Stimulated activated CD8-positive, alpha-beta memory T cell treated with anti-CD3 and anti-CD28 coated beads, Interleukin-4, amount 100 ng/mL, for 4 hours (primary cell): ENCODE measurements at regions not wholly inside any gene's neighbourhood (a gene's known extent, or its start where the extent isn't known, plus 50 kb on each side); places are given as distances from the start of the nearest gene placed in this dataset.
A peak's percentile ranks its signal among the peaks of the same experiment; 100 is the strongest.

Source experiments
- DNase-seq, 2 donors: peaks; one replicate each; pipeline ENCODE4 v3.0.0-alpha.2; 2020; ENCODE audit warnings: low read depth in 2 of 2, low spot score in 1 of 2

DNA sequence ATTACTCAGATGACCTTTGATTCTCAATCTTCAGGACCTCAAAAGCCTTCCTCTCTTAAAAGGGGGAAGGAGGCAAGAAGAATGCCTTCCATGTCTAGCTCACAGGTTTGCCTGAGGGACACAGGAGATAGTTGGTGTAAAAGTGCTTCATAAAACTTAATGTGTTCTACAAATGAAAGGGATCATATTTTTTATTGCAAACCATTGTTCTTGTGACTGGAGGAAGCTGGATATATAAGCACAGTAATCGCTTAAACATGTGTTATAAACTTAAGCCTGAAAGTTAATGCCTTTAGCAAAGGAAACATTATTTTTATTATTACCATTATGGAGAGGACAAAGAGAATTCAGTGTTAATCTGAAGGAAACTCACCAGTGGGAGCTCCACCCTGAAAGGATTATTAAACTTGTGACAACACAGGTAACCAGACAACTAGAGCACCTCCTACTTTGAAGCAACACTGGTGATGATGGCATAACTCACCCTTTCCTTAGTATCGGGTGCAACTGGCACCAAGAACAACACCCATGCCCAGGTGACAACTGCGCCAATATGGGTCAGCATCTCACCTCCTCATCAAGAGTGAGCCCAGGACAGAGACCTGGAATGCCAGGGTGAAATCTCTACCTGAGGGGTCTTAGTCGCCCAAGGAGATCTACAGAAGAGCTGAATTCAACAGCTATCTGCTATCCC, 288.7 kb upstream of the PRDM1 start:
- no peak for DNase-seq

DNA sequence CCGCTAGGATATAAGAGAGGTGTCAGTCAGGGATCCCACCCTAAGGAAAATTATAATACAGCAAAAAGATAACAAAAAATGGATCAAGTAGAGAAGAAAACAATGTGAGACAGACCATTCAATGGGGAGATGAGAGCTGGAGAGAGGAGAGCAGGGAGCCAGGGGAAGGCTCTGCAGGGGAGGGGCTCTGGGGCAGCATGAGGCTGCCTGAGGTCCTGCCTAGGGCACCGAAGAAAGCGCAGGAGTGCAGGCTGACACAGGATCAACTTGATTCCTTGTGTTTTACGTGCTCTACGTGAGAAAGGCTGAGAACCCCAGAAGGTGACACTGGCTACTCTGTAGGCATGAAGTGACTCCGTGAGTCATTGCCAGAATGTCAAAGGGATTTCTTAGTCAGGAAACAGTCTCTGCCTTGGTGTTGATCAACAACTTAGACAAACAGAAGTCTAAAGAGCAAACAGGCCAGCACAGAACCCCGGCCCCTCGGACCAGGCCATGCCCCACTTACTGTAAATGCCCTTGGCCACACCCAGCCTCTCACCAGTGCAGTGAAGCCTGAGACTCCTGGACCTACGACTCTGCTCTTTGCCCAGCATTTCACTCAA, 290.1 kb upstream of the PRDM1 start:
- no peak for DNase-seq

DNA sequence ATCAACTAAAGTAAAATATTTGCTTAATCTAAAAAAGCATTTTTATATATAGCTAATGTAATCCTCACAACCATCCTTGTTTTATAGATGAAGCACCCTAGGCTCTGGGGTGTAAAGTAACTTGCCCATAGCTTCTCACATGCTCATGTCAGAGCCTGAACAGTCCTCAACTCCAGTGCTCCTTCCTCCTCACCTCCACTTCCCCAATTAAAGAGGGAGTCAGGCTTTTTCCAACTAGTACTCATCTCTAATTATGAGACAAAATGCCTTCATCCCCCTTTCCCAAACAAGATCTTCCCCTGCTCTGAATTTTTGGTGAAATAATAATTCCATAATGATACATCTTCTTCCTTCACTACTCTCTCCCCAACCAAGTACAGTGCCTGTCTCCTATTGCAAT, 290.8 kb upstream of the PRDM1 start:
- no peak for DNase-seq

DNA sequence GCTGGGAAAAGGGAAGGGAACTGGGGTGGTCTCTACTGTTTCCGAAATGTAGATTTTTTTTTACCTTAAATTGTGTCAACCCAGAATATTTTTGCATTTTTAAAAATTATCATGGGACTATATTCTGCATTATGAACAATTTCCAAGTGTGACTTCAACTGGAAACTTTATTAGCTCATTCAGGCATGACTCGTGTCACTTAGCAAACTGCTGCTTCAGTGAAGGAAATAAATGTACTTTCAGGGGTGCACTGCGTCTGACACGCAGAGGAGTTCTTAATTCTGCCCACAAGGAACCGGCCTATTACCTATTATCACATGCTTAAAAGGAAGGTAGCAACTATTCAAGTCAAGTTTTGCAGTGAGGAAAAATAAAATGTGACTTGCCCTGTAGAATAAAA, 291.3 kb upstream of the PRDM1 start:
- no peak for DNase-seq

DNA sequence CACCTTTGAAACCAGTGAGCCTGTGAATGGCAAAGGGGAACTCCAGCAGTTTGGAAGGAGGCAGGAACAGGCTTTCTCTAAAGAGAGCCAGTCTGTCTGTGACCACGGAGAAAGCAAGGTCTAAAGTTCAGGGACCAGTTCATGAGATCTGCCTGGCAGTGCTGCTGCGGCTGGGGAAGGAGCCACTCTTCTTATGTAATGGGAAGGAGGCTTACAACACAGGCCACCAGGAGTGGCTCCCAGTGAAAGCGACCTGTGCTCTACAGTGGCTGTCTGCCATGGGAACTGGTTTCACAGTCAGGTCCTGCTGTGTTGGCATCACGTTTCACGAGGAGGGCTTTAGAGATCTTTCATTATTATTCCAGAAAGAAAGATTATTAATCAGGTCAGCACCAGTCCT, 291.9 kb upstream of the PRDM1 start:
- DNase-seq, result no peak

DNA sequence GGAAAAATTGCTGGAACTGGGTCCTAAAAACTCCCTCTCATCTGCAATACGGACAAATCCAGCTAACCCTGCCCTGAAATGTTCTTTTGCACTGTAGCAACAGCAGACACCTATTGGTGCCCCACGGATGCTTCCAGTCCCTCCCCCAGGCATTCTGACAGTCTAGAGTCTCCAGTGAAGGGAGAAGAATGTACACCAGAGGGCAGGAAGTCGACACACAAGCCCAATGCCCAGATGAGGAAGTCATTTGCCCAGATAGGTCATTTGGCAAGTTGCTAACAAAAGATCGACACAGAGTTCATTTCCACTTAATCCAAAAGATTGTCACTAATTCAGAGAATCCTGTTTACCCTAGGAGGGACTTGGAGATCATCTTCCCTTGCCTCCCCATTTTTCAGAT, 293.0 kb upstream of the PRDM1 start:
- DNase-seq, result no peak

DNA sequence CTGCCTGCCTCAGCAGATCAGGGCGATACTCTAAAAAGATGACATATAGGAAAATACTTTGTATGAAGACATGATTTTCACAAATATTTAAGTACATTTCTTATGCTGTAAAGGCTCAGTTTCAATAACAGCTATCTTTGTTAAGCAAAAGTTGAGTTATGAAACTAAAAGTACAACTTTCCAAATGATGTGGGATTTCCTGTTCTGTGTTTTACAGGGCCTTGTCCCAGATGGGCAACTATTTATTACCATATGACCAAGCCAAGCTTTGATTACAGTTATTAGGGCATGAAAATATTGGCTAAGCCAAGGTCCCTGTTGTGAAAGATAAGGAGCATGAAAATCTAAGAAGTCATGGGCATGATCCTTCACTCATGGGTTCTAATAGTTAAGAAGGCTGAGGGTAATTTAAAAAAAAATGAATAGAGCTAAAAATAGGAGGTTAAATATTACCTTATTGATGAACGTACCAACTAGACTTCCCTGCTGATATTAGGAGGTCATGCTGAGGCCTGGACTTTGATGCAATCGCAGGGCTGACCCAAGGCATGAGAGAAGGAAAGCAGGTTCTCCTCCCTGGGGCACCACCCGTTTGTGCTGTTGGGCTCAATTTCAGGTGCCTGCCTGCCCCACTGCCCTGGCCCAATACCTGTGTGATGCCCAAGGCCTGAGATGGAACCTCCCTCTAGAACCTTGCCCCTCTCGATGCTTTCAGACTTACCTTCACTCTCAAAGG, 294.4 kb upstream of the PRDM1 start:
- DNase-seq, result no peak

DNA sequence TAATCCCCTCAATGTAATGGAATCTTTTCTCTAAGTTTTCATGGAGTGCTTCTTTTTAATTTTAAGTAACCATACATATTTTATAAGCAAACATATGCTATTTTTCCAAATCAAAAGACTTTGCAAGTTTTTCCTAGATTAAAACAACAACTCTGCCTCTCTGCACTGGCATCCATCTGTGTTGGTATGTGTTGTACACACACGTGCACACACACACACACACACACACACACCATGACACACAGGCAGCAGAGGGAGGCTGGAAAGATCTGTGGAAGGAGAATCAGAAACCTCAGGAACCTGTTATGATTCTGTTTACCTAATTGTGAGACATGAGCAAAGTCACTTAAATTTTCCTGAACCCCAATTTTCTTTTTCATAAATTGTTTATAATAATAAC, 295.0 kb upstream of the PRDM1 start:
- no peak for DNase-seq

DNA sequence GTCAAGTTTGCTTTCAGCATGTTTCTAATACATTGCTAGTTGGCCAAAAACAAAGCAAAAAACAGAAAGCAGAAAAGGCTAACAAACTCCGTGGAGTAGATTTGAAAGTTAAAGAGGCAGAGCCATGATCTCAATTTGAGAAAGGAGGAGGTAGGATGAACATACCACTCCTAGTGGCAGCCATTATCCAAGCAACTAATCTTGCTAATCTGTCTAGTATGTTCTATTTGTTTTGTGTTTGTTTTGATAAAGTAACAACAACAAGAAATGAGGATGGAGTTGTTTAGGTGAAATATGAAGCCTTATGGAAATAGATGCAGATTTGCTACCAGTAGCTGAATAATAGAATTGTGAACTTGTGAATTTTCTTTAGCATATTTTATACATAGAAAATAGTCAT, 295.5 kb upstream of the PRDM1 start:
- DNase-seq, result no peak

DNA sequence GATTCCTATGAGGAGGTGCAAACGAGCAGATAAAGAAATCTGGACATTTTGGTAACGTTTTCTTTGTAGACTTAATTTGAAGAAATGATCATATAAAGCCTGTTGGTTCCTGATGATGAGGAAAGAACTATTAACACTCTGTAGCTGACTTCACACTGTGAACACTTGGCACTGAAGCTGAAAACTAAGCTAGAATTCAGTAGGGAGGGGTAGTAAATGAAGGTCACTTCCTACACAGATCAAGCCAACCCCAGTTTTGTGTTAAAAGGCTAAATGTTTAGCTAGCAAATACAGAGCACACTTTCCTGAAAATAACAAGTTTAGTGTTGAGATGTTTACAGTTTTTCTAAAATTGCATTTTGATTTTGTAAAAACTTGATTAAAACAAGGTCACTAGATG, 296.2 kb upstream of the PRDM1 start:
- no peak for DNase-seq

DNA sequence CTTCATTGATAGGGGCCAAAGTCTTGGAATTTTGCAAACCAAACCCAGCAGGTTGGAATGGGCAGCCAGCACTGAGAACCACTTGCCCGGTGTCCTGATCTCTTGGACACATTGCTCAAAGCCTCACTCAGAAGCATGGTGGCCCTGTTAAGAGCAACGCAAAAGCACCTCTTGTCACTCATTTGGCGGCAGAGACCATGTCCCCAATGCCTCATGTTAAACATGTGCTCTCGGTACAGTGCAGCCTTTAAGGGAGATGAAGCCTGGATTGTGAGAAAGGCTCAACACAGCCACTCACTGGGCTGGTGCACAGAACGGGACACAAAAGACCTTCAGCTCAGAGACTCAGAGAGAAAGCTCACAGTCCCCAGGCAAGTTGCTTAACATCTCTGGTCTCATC, 298.4 kb upstream of the PRDM1 start:
- no peak for DNase-seq

DNA sequence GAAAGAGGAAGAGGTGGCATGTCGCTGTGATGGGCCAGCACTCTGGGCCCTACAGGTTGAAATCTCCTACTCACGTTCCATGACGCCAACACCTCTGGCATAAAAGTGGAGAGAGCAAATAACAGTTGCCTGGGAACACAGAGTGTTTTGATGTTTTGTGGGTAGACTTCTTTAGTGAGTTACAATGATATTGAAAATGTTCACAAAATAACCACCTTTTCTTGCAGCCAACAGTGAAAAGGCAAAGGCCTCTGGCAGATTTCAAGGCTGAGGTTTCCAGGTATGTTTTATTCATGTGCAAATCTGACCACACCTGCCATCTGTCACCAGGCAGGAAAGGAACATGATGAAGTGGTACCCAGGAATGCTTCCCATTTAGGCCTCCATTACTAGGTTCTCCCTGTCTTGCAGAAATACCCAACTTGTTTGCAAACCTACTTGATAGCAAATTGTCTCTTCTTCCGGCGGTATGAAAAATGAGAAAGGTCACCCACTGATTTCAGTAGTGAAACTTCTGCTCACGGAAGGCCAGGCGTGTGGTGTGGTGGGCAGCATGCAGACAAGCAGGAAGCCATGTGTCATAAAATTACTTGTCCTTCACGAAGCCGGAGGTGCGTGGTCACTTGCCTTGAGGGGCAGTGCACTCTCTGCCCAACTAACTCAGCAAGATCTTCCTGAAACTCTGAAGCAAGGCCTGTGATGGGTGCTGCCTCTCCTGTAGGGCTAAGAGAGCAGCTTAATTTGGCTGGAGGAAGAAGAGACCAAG, 299.1 kb upstream of the PRDM1 start:
- DNase-seq, result no peak

DNA sequence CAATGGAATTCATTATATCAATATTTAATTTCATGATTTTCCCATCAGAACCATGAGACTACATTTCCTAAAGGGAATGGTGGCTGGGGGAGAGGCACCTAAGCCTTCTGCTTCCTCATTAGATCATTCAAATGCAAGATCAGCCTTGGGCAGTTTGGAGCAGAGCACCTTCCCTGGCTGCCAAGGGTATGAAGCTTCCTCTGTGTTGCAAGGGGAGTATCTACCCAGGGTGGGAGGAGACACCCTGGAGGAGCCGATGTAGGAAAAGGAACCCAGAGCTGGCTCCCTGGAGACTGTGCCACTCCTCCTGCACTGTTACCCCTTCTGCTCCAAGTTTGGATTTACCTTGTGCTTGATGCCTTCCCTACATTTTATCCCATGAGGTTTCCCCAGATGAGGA, 299.7 kb upstream of the PRDM1 start:
- DNase-seq, result no peak

DNA sequence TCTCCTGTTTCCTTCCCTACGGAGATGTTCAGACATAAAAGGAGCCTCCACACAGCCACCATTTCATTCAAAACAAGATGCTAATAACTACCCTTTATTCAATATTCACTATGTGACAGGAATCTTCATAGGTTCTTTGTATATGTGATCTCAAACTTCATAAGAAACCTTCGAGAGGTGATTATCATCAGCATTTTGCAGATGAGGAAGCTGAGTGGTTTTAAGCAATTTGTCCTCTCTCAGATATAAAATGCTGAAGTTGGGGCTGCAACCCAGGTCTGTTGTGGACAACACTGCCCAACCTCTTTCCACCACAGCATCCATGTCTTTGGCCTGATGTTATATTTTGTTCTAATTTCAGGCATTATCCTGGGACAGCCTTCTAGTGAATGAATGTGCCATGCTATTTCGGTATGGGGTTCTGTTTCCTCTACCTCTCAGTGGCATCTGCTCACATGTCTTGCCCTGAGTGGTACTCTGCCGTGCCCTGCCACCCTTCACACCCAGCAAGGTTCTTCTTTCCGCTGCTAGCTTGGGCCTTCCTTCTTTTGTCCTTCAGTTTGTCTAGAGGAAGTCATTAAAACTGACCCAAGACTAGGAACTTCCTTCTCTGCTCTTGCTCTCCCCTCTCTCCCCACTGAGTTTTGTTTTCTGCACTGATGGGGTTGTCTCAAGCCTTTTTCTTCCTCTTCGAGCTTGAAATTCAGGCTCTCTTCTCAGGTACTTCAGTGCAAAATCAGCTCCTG, 300.9 kb upstream of the PRDM1 start:
- DNase-seq, result no peak

DNA sequence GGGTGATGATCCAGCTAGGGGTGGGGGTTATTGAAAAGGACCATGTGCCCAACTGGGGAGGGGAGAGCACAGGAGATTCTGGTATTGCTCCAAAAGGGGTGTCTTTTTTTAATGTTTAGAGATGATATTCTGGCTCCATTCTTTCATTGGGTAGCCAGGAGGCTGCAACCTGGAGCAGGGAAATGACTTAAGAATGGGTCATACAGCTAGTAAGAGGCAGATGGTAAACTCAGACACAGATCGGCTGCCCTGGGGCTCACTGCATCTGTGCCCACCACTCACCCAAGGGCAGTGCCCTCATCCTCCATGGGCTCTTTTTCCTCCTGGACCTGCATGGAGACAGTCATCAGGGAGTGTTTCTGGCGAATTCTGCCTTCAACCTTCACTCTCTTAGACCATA, 302.0 kb upstream of the PRDM1 start:
- DNase-seq, result no peak

DNA sequence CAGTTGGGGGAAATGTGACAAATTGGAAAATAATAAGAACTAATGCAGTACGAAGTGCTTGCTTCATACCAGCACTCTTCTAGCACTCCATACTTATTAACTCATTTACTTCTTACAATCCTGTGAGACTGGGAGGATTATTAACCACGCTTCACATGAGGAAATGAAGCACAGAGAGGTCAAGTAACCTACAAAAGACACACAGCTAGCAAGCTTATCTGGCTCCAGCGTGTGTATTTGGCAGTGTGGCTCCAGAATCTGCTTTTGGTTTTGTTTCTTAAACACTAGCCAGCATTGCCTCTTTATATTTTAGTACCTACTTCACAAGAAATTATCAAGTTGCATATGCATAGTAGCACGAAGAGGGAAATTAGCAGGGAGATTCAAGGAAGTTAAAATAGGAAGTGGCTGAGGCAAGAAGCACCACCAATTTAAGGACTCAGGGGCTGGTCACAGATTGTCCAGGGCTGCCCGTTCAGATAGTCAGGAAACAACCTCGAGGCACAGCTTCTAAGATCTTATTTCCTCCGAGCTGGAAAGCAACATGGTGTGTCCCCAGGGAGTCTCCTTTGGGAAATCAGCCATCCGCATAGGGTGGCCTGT, 302.7 kb upstream of the PRDM1 start:
- no peak for DNase-seq

DNA sequence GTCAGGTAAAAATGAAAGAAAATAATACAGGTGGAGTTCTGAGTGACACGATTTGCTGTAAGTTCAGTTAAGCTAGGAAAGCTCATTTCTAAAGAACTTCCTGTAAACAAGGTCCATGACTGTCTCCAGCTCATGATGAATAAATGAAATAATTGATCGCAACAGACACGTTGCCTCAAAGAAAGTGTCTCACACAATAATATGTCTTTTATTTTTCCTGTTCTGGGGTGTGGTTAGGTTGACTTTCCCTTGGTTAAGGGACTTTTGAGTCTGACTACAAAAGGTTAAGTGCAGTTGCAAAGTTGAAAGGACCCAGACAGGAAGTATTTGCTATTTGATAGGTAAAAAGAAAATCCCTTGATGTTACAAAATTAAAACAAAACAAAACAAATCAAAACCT, 304.2 kb upstream of the PRDM1 start:
- DNase-seq, result no peak

DNA sequence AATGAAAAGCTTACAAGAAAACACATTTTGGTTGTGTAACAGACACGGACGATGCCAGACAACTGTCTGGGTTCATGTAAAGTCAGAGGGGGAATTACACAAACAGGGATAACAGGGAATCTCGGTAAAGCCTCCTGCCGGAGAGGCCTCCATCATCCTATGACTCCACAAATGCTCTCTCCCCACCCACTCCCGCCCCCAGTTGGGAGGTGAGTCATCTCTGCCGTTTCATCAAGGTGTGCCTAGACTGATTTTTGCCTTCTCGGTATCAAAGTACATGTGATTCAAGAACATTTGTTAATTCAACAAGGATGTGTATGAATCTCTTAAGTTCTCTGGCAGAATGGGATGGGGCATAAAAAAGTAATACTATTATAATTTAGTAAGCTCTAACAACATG, 304.9 kb upstream of the PRDM1 start:
- DNase-seq, result peak; percentile 18 to 40

DNA sequence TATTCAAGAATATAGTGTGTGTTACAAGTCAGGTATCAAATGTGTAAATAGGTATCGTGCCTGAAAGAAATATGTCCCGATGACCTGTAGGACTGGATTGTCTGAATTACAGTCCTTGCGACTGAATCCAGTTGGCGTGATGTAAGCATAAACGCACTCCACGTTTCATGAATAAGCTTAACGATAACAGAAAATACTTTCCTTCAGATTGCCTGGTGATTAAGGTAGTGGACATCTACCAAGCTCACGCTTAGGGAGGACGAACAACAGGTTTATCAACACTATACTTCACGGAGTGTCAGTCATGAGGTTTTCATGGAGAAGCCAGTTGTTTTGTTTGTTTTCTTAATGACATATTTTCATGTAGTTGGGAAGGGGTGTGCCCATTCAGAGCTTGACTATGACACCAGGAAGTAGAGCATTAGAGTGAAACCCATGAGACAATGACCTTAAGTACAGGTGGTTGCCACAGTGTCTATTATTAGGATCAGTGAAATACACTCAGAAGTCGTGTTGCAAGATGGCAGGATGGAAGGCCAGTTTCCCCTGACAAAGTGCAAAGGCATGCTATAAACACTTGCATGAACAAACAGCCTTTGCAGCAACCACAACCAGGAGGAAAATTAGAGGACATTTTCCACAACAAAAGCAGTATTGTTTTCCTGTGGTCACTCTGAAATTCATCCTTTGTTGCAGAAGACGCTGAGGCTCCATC, 305.8 kb upstream of the PRDM1 start:
- no peak for DNase-seq

DNA sequence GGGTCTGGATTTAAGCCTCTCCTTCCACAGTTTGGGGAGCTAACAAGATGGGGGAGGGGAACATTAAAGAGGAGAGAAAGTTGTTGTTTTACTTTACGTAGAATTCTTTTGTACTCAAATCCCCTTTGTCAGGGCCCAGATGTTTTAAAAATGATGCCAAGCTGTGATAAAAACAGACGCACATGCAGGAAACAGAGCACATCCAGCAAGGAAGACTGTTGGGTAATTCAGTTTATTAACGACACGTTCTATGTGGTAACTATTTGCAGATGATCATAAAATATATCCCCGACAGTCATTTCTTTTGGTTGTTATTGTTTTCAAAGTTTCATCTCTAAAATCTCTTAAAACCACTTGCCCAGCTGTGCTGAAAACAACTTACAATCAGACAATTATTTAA, 307.0 kb upstream of the PRDM1 start:
- DNase-seq, result no peak
